ENCODE measurements at regions not wholly inside any gene's neighbourhood (a gene's known extent, or its start where the extent isn't known, plus 50 kb on each side); places are given as distances from the start of the nearest gene placed in this dataset.
A peak's percentile ranks its signal among the peaks of the same experiment; 100 is the strongest.

DNA sequence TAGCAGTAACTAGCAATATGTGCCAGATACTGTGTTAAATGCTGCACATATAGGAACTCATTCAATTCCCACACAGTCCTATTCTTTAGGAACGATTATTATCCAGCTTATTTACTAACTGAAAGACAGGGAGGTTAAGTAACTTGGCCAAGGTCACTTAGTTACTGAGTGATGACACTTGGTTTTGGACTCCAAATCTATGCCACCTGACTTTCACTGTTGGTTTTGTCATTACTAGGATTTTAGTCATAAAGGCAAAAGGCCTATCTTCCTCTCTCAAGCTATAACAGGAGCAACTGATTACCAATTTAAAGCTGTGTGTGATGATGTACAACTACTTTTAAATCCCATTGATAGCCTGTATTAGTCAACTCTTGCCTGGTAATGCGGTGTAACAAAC, 138.9 kb upstream of the STX18 start:
- Histone ChIP-seq H3K36me3 (replicated peaks; ENCODE audit: insufficient read depth, low read depth) (no peaks in the 10 kb centered on the region), H3K27me3 (no peaks in the 10 kb centered on the region), H3K79me2 (no peaks in the 10 kb centered on the region), H3K4me2 (no peak overlapping the region), H3K9me2 (replicated peaks; ENCODE audit: insufficient read depth) (no peaks in the 10 kb centered on the region), H3K4me3 (no peak overlapping the region), H4K20me1 (ENCODE audit: insufficient read depth, poor library complexity, severe bottlenecking) (no peaks in the 10 kb centered on the region), H3K4me1 (ENCODE audit: insufficient read depth) (peaks cover 16% of the 10 kb centered on the region), H3K27ac (no peak overlapping the region), H2AFZ (no peak overlapping the region), H3K9me3 (ENCODE audit: low read depth) (no peaks in the 10 kb centered on the region)
- no peak for DNase-seq (ENCODE audit: low spot score)
- TF ChIP-seq EZH2phosphoT487 (IDR thresholded peaks at IDR 0.05; ENCODE audit: low read depth, severe bottlenecking, unreplicated experiment) (no peak), EZH2 (IDR thresholded peaks at IDR 0.05; ENCODE audit: borderline replicate concordance) (no peak)
- 88% methylated on average over 2 of the region's 2 CpGs for WGBS (ENCODE audit: low lambda C conversion rate, missing lambda C conversion rate)

GRCh38 chr4:4680243-4680642, 138.4 kb upstream of the STX18 start:
- Histone ChIP-seq H3K27me3 (no peaks in the 10 kb centered on the region), H3K4me3 (no peak overlapping the region), H4K20me1 (ENCODE audit: insufficient read depth, poor library complexity, severe bottlenecking) (no peaks in the 10 kb centered on the region), H3K36me3 (replicated peaks; ENCODE audit: insufficient read depth, low read depth) (no peaks in the 10 kb centered on the region), H3K4me2 (no peak overlapping the region), H3K9me2 (replicated peaks; ENCODE audit: insufficient read depth) (no peaks in the 10 kb centered on the region), H3K79me2 (no peaks in the 10 kb centered on the region), H3K9me3 (ENCODE audit: low read depth) (no peaks in the 10 kb centered on the region), H2AFZ (no peak overlapping the region), H3K4me1 (ENCODE audit: insufficient read depth) (peaks cover 16% of the 10 kb centered on the region), H3K27ac (no peak overlapping the region)
- no peak for DNase-seq (ENCODE audit: low spot score)
- 98% methylated on average over 4 of the region's 4 CpGs for WGBS (ENCODE audit: low lambda C conversion rate, missing lambda C conversion rate)
- TF ChIP-seq EZH2phosphoT487 (IDR thresholded peaks at IDR 0.05; ENCODE audit: low read depth, severe bottlenecking, unreplicated experiment) = no peak
- no peak for TF ChIP-seq CTCF (IDR thresholded peaks at IDR 0.05; ENCODE audit: poor library complexity)
- no peak for TF ChIP-seq EZH2 (IDR thresholded peaks at IDR 0.05; ENCODE audit: borderline replicate concordance)

GRCh38 chr4:4677556-4678522, 136.0 kb upstream of the STX18 start:
- WGBS (ENCODE audit: low lambda C conversion rate, missing lambda C conversion rate) = 28% methylated on average over 23 of the region's 23 CpGs
- H3K79me2 ChIP-seq = no peaks in the 10 kb centered on the region
- no peaks in the 10 kb centered on the region for H3K27me3 ChIP-seq
- peaks cover 16% of the 10 kb centered on the region for H3K4me1 ChIP-seq (ENCODE audit: insufficient read depth)
- no peak for TF ChIP-seq EZH2phosphoT487 (IDR thresholded peaks at IDR 0.05; ENCODE audit: low read depth, severe bottlenecking, unreplicated experiment)
- TF ChIP-seq CTCF (IDR thresholded peaks at IDR 0.05; ENCODE audit: poor library complexity) = peak; percentile 69
- no peak for TF ChIP-seq EZH2 (IDR thresholded peaks at IDR 0.05; ENCODE audit: borderline replicate concordance)
- no peaks in the 10 kb centered on the region for H4K20me1 ChIP-seq (ENCODE audit: insufficient read depth, poor library complexity, severe bottlenecking)
- peak overlapping the region; percentile 61 for H3K4me2 ChIP-seq
- no peaks in the 10 kb centered on the region for H3K36me3 ChIP-seq (replicated peaks; ENCODE audit: insufficient read depth, low read depth)
- H3K4me3 ChIP-seq = no peak overlapping the region
- no peak overlapping the region for H2AFZ ChIP-seq
- peak overlapping the region; percentile 42 for H3K27ac ChIP-seq
- H3K9me2 ChIP-seq (replicated peaks; ENCODE audit: insufficient read depth) = no peaks in the 10 kb centered on the region
- H3K9me3 ChIP-seq (ENCODE audit: low read depth) = no peaks in the 10 kb centered on the region
- DNase-seq (ENCODE audit: low spot score) = peak; percentile 69

DNA sequence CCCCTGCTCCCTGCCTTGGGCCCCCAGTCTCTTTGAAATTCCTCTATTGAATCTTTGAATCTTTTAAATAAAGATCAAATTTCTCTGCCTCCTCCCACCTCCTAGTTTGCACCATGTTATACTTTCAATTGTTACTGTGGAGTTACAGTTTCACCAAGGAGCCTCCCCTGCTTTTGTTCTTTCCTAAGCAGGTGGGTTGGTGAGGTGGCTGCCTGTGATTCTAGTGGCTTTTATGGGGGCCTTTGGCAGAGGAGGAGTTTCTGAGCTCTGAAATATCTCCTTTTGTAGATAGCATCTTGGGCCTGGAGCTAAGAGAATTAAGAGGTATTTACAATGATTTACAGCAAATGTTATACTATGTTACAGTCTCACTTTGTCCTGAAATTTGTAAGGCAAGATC, 133.8 kb upstream of the STX18 start:
- H4K20me1 ChIP-seq (ENCODE audit: insufficient read depth, poor library complexity, severe bottlenecking) = no peaks in the 10 kb centered on the region
- no peaks in the 10 kb centered on the region for H3K36me3 ChIP-seq (replicated peaks; ENCODE audit: insufficient read depth, low read depth)
- H3K4me1 ChIP-seq (ENCODE audit: insufficient read depth) = peaks cover 9% of the 10 kb centered on the region
- H3K79me2 ChIP-seq = no peaks in the 10 kb centered on the region
- H3K27ac ChIP-seq = no peak overlapping the region
- H3K9me3 ChIP-seq (ENCODE audit: low read depth) = no peaks in the 10 kb centered on the region
- H3K4me2 ChIP-seq = no peak overlapping the region
- no peak for TF ChIP-seq CTCF (IDR thresholded peaks at IDR 0.05; ENCODE audit: poor library complexity)
- TF ChIP-seq EZH2 (IDR thresholded peaks at IDR 0.05; ENCODE audit: borderline replicate concordance) = no peak
- no peak for TF ChIP-seq EZH2phosphoT487 (IDR thresholded peaks at IDR 0.05; ENCODE audit: low read depth, severe bottlenecking, unreplicated experiment)
- no peaks in the 10 kb centered on the region for H3K9me2 ChIP-seq (replicated peaks; ENCODE audit: insufficient read depth)
- no peak for DNase-seq (ENCODE audit: low spot score)
- no peak overlapping the region for H3K4me3 ChIP-seq
- H3K27me3 ChIP-seq = no peaks in the 10 kb centered on the region
- no peak overlapping the region for H2AFZ ChIP-seq

Data from hepatocyte (in vitro differentiated cells).